GM18858 (cell line): ENCODE measurements at regions not wholly inside any gene's neighbourhood (a gene's known extent, or its start where the extent isn't known, plus 50 kb on each side); places are given as distances from the start of the nearest gene placed in this dataset.
"Not testable (repeated sequence)": the region's sequence is repeated elsewhere in the genome, so short reads cannot be mapped to it uniquely, and the experiment has no call there.

Source experiments
- ATAC-seq: cut with Tn5 transposase; IDR thresholded peaks from one replicate; pipeline ENCODE4 v1.9.1; 2021; ENCODE audit not compliant: unreplicated experiment

DNA sequence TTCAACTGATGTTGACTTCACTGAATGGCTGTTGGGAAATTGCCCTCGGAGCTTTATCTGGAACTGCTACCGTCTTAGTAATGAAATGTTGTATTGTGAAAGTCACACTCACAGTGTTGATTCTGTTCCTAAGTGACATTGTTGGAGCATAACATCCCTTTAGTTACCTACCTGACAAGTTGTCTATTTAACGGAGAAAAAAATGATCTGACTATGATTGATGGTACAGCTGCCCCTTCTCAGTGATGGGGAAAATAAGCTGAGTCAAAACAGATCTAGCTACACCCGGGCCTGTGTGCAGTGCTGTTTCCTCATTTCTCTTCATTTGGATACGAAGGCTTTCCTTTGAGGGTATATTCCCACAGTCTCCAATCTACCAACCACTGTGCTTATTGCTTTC lies 472.3 kb upstream of the BRINP3 start:
- no peak for ATAC-seq

DNA sequence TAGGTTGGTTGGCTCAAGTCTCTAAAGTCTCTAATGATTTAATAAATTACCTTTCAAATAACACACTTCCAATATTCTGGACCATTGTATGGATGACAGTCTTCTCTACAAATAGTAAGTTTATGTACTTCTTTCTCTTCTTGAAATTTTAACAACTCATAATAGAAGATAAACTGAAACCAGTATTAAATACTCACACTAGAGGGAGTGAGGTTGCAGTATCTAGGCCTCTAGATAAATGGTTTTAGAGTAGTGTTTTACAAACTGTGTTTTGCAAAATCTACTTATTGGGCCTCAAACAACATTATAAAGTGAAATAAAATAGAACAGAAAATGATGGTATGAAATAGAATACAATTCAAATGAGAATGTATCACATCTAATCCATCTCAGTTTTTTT lies 479.9 kb upstream of the BRINP3 start:
- no peak for ATAC-seq

- ATAC-seq = no peak
Measured at GRCh38 chr1:190963321-190963720, 485.7 kb upstream of the BRINP3 start.

- no peak for ATAC-seq
Measured at GRCh38 chr1:190975827-190976226, 498.2 kb upstream of the BRINP3 start.

DNA sequence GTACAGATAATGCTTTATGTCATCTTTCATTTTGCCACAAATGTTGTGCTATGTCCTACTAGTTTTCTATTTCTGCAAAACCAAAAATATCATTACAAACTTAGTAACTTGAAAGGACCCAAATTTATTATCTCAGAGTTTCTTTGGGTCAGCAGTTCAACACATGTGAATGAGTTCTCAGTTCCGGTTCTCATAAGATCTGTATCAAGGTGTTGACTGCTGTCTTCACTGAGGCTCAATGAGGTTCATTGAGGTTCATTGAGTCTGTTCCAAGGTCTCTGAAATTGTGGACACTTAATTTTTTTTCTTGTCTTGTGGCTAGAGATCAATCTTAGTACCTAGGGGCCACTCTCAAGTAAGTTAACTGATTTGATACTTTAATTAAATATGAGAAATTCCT lies 525.1 kb upstream of the BRINP3 start:
- ATAC-seq = no peak

- no peak for ATAC-seq
Measured at GRCh38 chr1:191016765-191017164, 539.1 kb upstream of the BRINP3 start.

DNA sequence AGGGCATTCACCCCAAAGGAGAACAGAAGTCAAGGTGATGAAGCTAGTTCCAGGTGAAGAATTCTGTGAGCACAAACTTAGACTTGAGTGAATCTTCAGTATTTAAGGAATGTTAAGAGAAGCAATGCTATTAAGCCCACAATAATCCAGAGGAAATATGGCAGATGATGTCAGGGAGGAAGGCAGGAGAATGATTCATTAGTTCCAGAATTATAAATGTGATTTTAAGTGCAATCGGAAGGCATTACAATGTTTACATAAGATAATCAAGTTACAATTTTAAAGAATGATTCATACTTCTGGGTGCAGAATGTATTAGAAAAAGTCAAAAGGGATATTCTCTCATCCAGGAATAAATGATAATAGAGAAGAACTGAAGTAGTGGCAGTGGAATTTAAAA lies 545.2 kb upstream of the BRINP3 start:
- ATAC-seq = no peak

DNA sequence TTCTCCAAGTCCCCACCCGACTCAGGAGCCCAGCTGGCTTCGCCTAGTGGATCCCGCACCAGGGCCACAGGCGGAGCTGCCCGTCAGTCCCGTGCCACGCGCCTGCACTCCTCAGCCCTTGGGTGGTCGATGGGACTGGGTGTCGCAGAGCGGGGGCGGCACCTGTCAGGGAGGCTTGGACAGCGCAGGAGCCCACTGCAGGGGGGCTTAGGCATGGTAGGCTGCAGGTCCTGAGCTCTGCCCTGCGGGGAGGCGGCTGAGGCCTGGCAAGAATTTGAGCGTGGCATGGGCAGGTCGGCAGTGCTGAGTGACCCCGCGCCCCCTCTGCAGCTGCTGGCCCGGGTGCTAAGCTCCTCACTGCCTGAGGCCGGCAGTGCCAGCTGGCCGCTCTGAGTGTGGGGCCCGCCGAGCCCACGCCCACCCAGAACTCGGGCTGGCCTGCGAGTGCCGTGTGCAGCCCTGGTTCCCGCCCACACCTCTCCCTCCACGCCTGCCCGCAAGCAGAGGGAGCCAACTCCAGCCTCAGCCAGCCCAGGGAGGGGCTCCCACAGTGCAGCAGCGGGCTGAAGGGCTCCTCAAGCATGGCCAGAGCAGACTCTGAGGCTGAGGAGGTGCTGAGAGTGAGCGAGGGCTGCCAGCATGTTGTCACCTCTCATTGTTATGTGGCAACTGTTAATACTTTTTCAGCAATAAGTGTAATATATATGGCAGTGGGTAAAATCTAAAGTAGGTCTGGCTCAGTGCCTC lies 548.4 kb upstream of the BRINP3 start:
- no peak for ATAC-seq

DNA sequence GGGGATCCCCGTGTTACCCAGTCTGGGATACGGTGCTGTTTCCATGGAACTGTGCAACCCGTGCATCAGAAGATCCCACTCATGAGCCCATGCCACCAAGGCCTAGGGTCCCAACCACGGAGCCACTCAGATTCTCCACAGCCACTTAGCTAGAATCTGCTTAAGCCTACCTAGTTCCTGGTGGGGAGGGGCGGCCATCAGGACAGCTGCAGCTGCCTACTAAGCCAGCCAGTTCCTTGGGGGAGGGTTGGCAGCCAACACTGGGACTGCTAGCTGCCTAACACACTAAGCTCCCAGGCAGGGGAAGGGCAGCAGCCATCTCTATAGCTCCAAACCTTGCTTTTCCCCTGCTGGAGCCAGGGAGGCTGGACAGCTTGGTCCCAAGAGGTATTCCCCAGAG lies 549.2 kb upstream of the BRINP3 start:
- no peak for ATAC-seq

- ATAC-seq = no peak
Measured at GRCh38 chr1:191034132-191034531, 556.5 kb upstream of the BRINP3 start.

- no peak for ATAC-seq
Measured at GRCh38 chr1:191043066-191043465, 565.4 kb upstream of the BRINP3 start.

GRCh38 chr1:191049781-191050180 lies 572.1 kb upstream of the BRINP3 start:
- ATAC-seq = no peak

- no peak for ATAC-seq
Measured at GRCh38 chr1:191052888-191053287, 575.2 kb upstream of the BRINP3 start.

GRCh38 chr1:191065346-191065745 lies 587.7 kb upstream of the BRINP3 start:
- ATAC-seq = no peak

DNA sequence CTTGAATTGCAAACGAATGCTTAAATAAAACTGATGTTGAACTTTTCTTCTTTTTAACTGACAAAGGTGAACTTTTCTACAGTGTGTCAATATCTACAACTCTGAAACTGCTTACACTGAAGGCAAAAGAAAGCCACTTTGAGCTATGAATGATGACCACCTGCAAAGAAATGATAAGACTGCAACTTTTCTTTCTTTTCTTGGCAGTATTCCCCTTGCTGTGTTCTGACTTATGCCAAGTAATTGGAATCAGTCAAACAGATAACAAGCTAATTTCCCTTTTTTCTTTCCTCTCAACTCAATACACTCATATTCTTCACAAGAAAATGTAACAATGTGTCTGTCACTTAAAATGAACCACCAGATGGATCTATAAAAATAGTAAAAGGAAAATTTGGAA lies 588.1 kb upstream of the BRINP3 start:
- no peak for ATAC-seq

DNA sequence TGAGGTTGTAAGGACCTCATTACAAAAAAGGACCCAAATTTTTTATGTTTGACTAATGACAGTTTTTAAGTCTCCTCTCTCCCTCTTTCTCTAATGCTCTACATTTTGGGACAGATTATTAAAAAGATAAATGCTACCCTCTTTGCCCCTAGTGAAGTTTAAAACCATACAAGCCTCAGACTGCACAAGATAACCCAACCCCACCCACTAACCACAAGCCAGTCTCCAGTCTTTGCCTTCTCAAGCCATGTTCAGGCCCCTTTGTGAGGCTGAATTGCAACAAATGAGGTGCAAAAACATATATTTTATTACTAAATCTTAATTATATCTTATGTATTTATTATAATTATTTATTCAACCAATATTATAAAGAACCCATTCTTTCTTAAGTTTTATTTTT lies 597.2 kb upstream of the BRINP3 start:
- no peak for ATAC-seq

DNA sequence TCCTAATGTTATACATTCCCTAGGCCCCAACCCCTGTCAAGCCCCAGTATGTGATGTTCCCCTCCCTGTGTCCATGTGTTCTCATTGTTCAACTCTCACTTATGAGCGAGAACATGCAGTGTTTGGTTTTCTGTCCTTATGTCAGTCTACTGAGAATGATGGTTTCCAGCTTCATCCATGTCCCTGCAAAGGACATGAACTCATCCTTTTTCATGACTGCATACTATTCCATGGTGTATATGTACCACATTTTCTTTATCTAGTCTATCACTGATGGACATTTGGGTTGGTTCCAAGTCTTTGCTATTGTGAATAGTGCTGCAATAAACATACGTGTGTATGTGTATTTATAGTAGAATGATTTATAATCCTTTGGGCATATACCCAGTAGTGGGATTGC lies 605.4 kb upstream of the BRINP3 start:
- not testable (repeated sequence) for ATAC-seq

- no peak for ATAC-seq
Measured at GRCh38 chr1:191085121-191085520, 607.5 kb upstream of the BRINP3 start.

GRCh38 chr1:191086910-191087309 lies 609.2 kb upstream of the BRINP3 start:
- ATAC-seq = no peak

DNA sequence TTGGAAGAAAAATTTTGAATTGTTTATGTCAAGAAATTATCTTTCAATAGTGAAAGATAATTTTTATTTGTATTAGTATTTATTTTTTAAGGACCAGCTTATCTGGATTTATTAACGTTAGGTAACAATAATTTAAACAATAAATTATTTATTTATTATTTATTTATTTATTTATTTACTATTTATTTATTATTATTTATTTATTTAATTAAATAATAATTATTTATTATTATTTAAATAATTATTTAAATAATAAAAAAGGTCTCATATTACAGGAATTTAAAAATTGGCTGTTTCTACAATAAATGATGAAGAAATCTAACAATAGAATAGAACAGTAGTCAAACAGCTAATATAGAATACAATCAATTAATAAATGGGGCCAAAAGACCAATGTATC lies 618.7 kb upstream of the BRINP3 start:
- ATAC-seq = no peak

- ATAC-seq = no peak
Measured at GRCh38 chr1:191099696-191100095, 622.0 kb upstream of the BRINP3 start.

- no peak for ATAC-seq
Measured at GRCh38 chr1:191101960-191102359, 624.3 kb upstream of the BRINP3 start.

- ATAC-seq = no peak
Measured at GRCh38 chr1:191125950-191126349, 648.3 kb upstream of the BRINP3 start.
